HepG2 (cell line): ENCODE measurements at regions not wholly inside any gene's neighbourhood (a gene's known extent, or its start where the extent isn't known, plus 50 kb on each side); places are given as distances from the start of the nearest gene placed in this dataset.

ENCODE experiments used
- ATAC-seq: fragments of 200-7000 bp; cut with Tn5 transposase; 3 replicates; pipeline ENCODE4 v1.9.1; 2020; ENCODE audit warnings: mild to moderate bottlenecking, moderate library complexity
- BruUV-seq: library from RNA; stranded (reverse); fragments of 400-500 nt; replicated peaks from 2 replicates; lab custom pipeline; 2021; lab: Mats Ljungman, UMichigan
- CTCF ChIA-PET: fragments of 300-600 bp; formaldehyde crosslinking; extraction: SDS; loops from one replicate; lab custom pipeline; 2021; ENCODE audit warnings: low total read pairs, inconsistent platforms, low intra/inter-chr PET ratio; lab: Yijun Ruan, JAX
- POLR2A ChIA-PET: fragments of 350-600 bp; sonication (Branson Sonifier 250); formaldehyde crosslinking; loops from one replicate; lab custom pipeline; 2020; ENCODE audit warnings: antibody characterized with exemption, inconsistent platforms; lab: Yijun Ruan, JAX
- DNase-seq: peaks from one replicate; pipeline ENCODE4 v3.0.0-alpha.2; 2015; ENCODE audit warnings: low spot score
- FAIRE-seq: peaks from 3 replicates; lab custom pipeline; 2011; peaks lifted over from hg19 to GRCh38; lab: Jason Lieb, UNC
- H2AFZ ChIP-seq: one replicate; pipeline ENCODE4 v1.6.1; 2011; ENCODE audit warnings: low read length, inconsistent platforms
- H3K27ac ChIP-seq: fragments of 300-600 bp; 3 replicates; pipeline ENCODE4 v1.8.0; 2011; ENCODE audit warnings: mixed run types, mild to moderate bottlenecking, mixed read lengths, low read length, inconsistent platforms; ENCODE audit not compliant: insufficient read depth; ENCODE audit errors: extremely low read length
- H3K27me3 ChIP-seq, 2 experiments: fragments of 200-600 bp in 1 of 2; 2 replicates in 1 of 2; 3 replicates in 1 of 2; pipeline versions ENCODE4 v1.6.0 to v1.8.0; 2011; ENCODE audit warnings: low read length in 2 of 2, mild to moderate bottlenecking in 2 of 2, moderate library complexity in 2 of 2, inconsistent platforms in 1 of 2; ENCODE audit not compliant: insufficient read depth in 2 of 2, control insufficient read depth in 1 of 2
- H3K36me3 ChIP-seq, 2 experiments: fragments of 200-600 bp in 1 of 2; replicated peaks in 1 of 2; 2 replicates in 1 of 2; 3 replicates in 1 of 2; pipeline versions ENCODE4 v1.5.1 to v1.8.0; 2011; ENCODE audit warnings: low read length in 2 of 2, inconsistent platforms in 1 of 2; ENCODE audit not compliant: insufficient read depth in 2 of 2, control insufficient read depth in 1 of 2
- H3K4me1 ChIP-seq: 2 replicates; pipeline ENCODE4 v1.5.1; 2012; ENCODE audit warnings: low read length, inconsistent platforms; ENCODE audit not compliant: insufficient read depth
- H3K4me2 ChIP-seq: 2 replicates; pipeline ENCODE4 v1.6.0; 2011; ENCODE audit warnings: low read depth, low read length, inconsistent platforms
- H3K4me3 ChIP-seq, 3 experiments: fragments of 200-600 bp in 1 of 3; sonication (generic), shearing (Covaris generic) in 1 of 3; replicated peaks in 1 of 3; 2 replicates each; pipeline ENCODE4 v1.5.1; 2011 to 2016; ENCODE audit warnings: low read length in 3 of 3, inconsistent platforms in 2 of 3, low read depth in 2 of 3, mild to moderate bottlenecking in 2 of 3, control low read depth in 1 of 3, mixed read lengths in 1 of 3; ENCODE audit not compliant: insufficient read depth in 1 of 3
- H3K79me2 ChIP-seq: one replicate; pipeline ENCODE4 v1.6.1; 2011; ENCODE audit warnings: low read length, inconsistent platforms; ENCODE audit not compliant: insufficient read depth
- H3K9ac ChIP-seq: 2 replicates; pipeline ENCODE4 v1.6.0; 2011; ENCODE audit warnings: mild to moderate bottlenecking, low read depth, low read length, inconsistent platforms; ENCODE audit not compliant: insufficient read depth
- H3K9me3 ChIP-seq: 2 replicates; pipeline ENCODE4 v1.5.1; 2012; ENCODE audit warnings: mild to moderate bottlenecking, low read length
- H4K20me1 ChIP-seq: 2 replicates; pipeline ENCODE4 v1.6.0; 2011; ENCODE audit warnings: inconsistent platforms, mild to moderate bottlenecking, low read length, moderate library complexity; ENCODE audit not compliant: insufficient read depth
- KDM4B ChIP-seq: sonication (generic); formaldehyde crosslinking; IDR thresholded peaks from 2 replicates; pipeline ENCODE4 v1.4.0; 2020; ENCODE audit warnings: missing genetic modification reagents
- PAF1 ChIP-seq: IDR thresholded peaks from 2 replicates; pipeline ENCODE4 v1.6.1; 2016; ENCODE audit warnings: missing genetic modification reagents, missing compliant biosample characterization
- SMC3 ChIP-seq: IDR thresholded peaks from 2 replicates; pipeline ENCODE4 v1.6.1; 2011; ENCODE audit warnings: low read length, improper control_type of control experiment
- ZBTB14 ChIP-seq: sonication (generic); formaldehyde crosslinking; IDR thresholded peaks from 2 replicates; pipeline ENCODE4 v1.4.0; 2020; ENCODE audit warnings: missing genetic modification reagents
- ZBTB49 ChIP-seq: sonication (generic); formaldehyde crosslinking; IDR thresholded peaks from 2 replicates; pipeline ENCODE4 v1.4.0; 2020; ENCODE audit warnings: missing genetic modification reagents, borderline replicate concordance
- ZNF33A ChIP-seq: sonication (generic); formaldehyde crosslinking; IDR thresholded peaks from 2 replicates; pipeline ENCODE4 v1.5.1; 2020; ENCODE audit warnings: missing genetic modification reagents, mild to moderate bottlenecking, moderate library complexity, borderline replicate concordance
- ZNF674 ChIP-seq: sonication (generic); formaldehyde crosslinking; IDR thresholded peaks from 2 replicates; pipeline ENCODE4 v1.5.0; 2020; ENCODE audit warnings: low read depth, mild to moderate bottlenecking, missing genetic modification reagents
- WGBS: methylation state at CpG from one replicate; pipeline ENCODE4 v1.1.6; 2017; ENCODE audit warnings: low lambda C conversion rate; 5-methylcytosine and 5-hydroxymethylcytosine counted together
- in situ Hi-C: cut with HindIII; loops from 2 replicates; pipeline ENCODE4 v1.10.0; 2017; ENCODE audit warnings: low pct_unique_long_range_greater_than_20kb; ENCODE audit not compliant: extremely low pct_ligation_motif_present
- intact Hi-C: fragments of 100-400 bp; cut with micrococcal nuclease; formaldehyde crosslinking; loops from one replicate; pipeline ENCODE4 v1.10.0; 2022; ENCODE audit not compliant: unreplicated experiment

- Histone ChIP-seq H3K4me3 (no peak overlapping the region), H3K27me3 (no peaks in the 10 kb centered on the region), H4K20me1 (no peaks in the 10 kb centered on the region), H2AFZ (no peak overlapping the region), H3K36me3 (no peaks in the 10 kb centered on the region), H3K79me2 (no peaks in the 10 kb centered on the region), H3K4me1 (no peaks in the 10 kb centered on the region), H3K27ac (no peak overlapping the region), H3K9me3 (no peaks in the 10 kb centered on the region), H3K9ac (no peak overlapping the region), H3K4me2 (no peak overlapping the region)
- ChIA-PET CTCF (no interaction called here), POLR2A (no interaction called here)
- TF ChIP-seq ZNF33A (CRISPR knock-in tag) (no peak), KDM4B (no peak), SMC3 (no peak), PAF1 (no peak), ZBTB14 (CRISPR knock-in tag) (no peak), ZBTB49 (CRISPR knock-in tag) (no peak), ZNF674 (CRISPR knock-in tag) (no peak)
- intact Hi-C loops, result no loop called here
- no peak for DNase-seq
- in situ Hi-C loops, result no loop called here
- WGBS, result 27% methylated on average over 5 of the region's 5 CpGs
- no peak for FAIRE-seq
- no TSS peak for BruUV-seq
- no peak for ATAC-seq
Observed at GRCh38 chr3:144032531-144033239, 61.1 kb downstream of the DIPK2A start.
